OCI-LY1 (cell line): ENCODE measurements at regions not wholly inside any gene's neighbourhood (a gene's known extent, or its start where the extent isn't known, plus 50 kb on each side); places are given as distances from the start of the nearest gene placed in this dataset.

Source experiments
- H2AFZ ChIP-seq: fragments of 200-600 bp; sonication (generic), shearing (Covaris generic); 2 replicates; pipeline ENCODE4 v1.6.0; 2014; ENCODE audit warnings: antibody characterized with exemption, mild to moderate bottlenecking, low read length
- H3F3A ChIP-seq: fragments of 200-600 bp; sonication (generic), shearing (Covaris generic); 2 replicates; pipeline ENCODE4 v1.6.0; 2014; ENCODE audit warnings: mild to moderate bottlenecking, antibody characterized with exemption, low read length, moderate library complexity; ENCODE audit not compliant: insufficient read depth
- H3K27ac ChIP-seq: fragments of 200-600 bp; sonication (generic); 2 replicates; pipeline ENCODE4 v1.5.1; 2014; ENCODE audit warnings: low read length, mixed run types, mild to moderate bottlenecking, low read depth; ENCODE audit not compliant: poor library complexity, severe bottlenecking
- H3K27me3 ChIP-seq: fragments of 200-600 bp; sonication (generic); 2 replicates; pipeline ENCODE4 v1.6.0; 2014; ENCODE audit warnings: antibody characterized with exemption, mild to moderate bottlenecking, low read length, moderate library complexity; ENCODE audit not compliant: insufficient read depth
- H3K36me3 ChIP-seq: fragments of 200-600 bp; sonication (generic); 2 replicates; pipeline ENCODE4 v1.6.1; 2014; ENCODE audit warnings: mild to moderate bottlenecking, antibody characterized with exemption, low read length, moderate library complexity, mixed read lengths; ENCODE audit not compliant: insufficient read depth
- H3K4me1 ChIP-seq: fragments of 200-600 bp; sonication (generic); 2 replicates; pipeline ENCODE4 v1.5.1; 2014; ENCODE audit warnings: mild to moderate bottlenecking, low read length, moderate library complexity; ENCODE audit not compliant: insufficient read depth, severe bottlenecking
- H3K4me2 ChIP-seq: fragments of 200-600 bp; sonication (generic), shearing (Covaris generic); 2 replicates; pipeline ENCODE4 v1.6.1; 2014; ENCODE audit warnings: low read length
- H3K4me3 ChIP-seq: fragments of 200-600 bp; sonication (generic); 2 replicates; pipeline ENCODE4 v1.5.1; 2014; ENCODE audit warnings: low read length, low read depth, mild to moderate bottlenecking, mixed read lengths; ENCODE audit not compliant: poor library complexity, severe bottlenecking
- H3K79me2 ChIP-seq: fragments of 200-600 bp; shearing (Covaris generic); 2 replicates; pipeline ENCODE4 v1.6.1; 2016; ENCODE audit warnings: mixed run types, low read length, mixed read lengths; ENCODE audit not compliant: insufficient read depth
- H3K9ac ChIP-seq: fragments of 200-600 bp; sonication (generic), shearing (Covaris generic); 2 replicates; pipeline ENCODE4 v1.6.1; 2014; ENCODE audit warnings: mild to moderate bottlenecking, low read length, mixed read lengths
- H3K9me2 ChIP-seq: fragments of 200-600 bp; sonication (generic), shearing (Covaris generic); 2 replicates; pipeline ENCODE4 v1.6.1; 2014; ENCODE audit warnings: low read depth, mild to moderate bottlenecking, low read length, mixed read lengths
- H3K9me3 ChIP-seq: fragments of 200-600 bp; shearing (Covaris generic); 2 replicates; pipeline ENCODE4 v1.6.1; 2014; ENCODE audit warnings: low read length, mixed read lengths
- H4K20me1 ChIP-seq: fragments of 200-600 bp; sonication (generic), shearing (Covaris generic); 2 replicates; pipeline ENCODE4 v1.6.0; 2016; ENCODE audit warnings: mild to moderate bottlenecking, low read length; ENCODE audit not compliant: insufficient read depth
- CTCF ChIP-seq: fragments of 200-600 bp; sonication (generic), shearing (Covaris generic); IDR thresholded peaks from 2 replicates; pipeline ENCODE4 v1.5.1; 2017; ENCODE audit warnings: mild to moderate bottlenecking, antibody characterized with exemption, low read length, moderate library complexity, mixed read lengths
- EZH2 ChIP-seq: fragments of 200-600 bp; sonication (generic), shearing (Covaris generic); IDR thresholded peaks from 2 replicates; pipeline ENCODE4 v1.8.0; 2017; ENCODE audit warnings: borderline replicate concordance, mixed run types, mild to moderate bottlenecking, antibody characterized with exemption, low read length, moderate library complexity, mixed read lengths

DNA sequence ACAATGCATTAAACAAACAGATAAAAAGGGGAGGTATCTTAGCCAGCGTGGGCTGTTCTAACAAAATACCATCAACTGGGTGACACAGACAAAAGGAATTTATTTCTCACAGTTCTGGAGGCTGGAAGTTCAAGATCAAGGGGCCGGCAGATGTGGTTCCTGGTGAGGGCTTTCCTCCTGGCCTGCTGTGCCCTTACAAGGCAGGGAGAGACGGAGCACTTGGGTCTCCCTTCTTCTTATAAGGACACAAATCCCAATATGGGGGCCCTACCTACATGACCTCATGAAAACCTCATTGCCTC lies 281.6 kb upstream of the KLF14 start:
- Histone ChIP-seq H3K79me2 (peaks cover 89% of the 10 kb centered on the region), H3F3A (no peaks in the 10 kb centered on the region)

DNA sequence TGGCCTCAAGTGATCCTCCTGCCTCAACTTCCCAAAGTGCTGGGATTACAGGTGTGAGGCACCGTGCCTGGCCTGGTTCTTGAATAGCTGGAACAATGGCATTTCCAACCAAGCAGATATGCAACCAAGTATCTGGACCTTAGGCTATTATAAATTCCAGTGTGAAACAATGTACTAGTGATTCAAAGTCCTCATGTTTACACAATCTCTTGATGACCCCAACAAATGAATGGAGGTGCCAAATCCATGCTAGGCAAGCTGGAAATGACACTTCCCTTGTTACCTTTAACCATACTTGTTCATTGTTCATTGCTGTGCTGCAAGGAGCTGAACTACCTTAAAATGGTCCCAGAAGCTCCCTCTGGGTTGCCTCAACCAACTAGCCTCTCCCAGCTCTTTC lies 282.2 kb upstream of the KLF14 start:
- Histone ChIP-seq H3K36me3 (peaks cover 45% of the 10 kb centered on the region), H3K4me1 (peaks cover 61% of the 10 kb centered on the region), H3K9me3 (no peaks in the 10 kb centered on the region), H2AFZ (no peak overlapping the region), H3K79me2 (peaks cover 83% of the 10 kb centered on the region), H3K27me3 (no peaks in the 10 kb centered on the region), H3K9ac (no peak overlapping the region), H3F3A (no peaks in the 10 kb centered on the region), H4K20me1 (peaks cover 4% of the 10 kb centered on the region), H3K4me3 (no peak overlapping the region), H3K27ac (no peak overlapping the region), H3K4me2 (no peak overlapping the region), H3K9me2 (no peaks in the 10 kb centered on the region)
- TF ChIP-seq EZH2 (no peak), CTCF (no peak)

More for the DNA sequence above, 281.6 kb upstream of the KLF14 start:
- Histone ChIP-seq H3K4me2 (no peak overlapping the region; the same call in 1 of the 2 replicates), H3K9me3 (no peaks in the 10 kb centered on the region), H3K4me3 (no peak overlapping the region), H3K4me1 (peaks cover 61% of the 10 kb centered on the region), H3K9ac (no peak overlapping the region), H3K27me3 (no peaks in the 10 kb centered on the region), H3K9me2 (no peaks in the 10 kb centered on the region), H3K27ac (no peak overlapping the region), H4K20me1 (peaks cover 4% of the 10 kb centered on the region), H3K36me3 (peaks cover 45% of the 10 kb centered on the region), H2AFZ (no peak overlapping the region)
- no peak for TF ChIP-seq CTCF
- no peak for TF ChIP-seq EZH2

- no peak overlapping the region for H3K27ac ChIP-seq
- peaks cover 61% of the 10 kb centered on the region for H3K36me3 ChIP-seq
Measured at GRCh38 chr7:131019351-131019750, 285.3 kb upstream of the KLF14 start.

More at GRCh38 chr7:131019351-131019750, 285.3 kb upstream of the KLF14 start:
- Histone ChIP-seq H3K4me2 (no peak overlapping the region), H2AFZ (no peak overlapping the region), H3K4me1 (peaks cover 50% of the 10 kb centered on the region), H3F3A (no peaks in the 10 kb centered on the region), H3K9ac (no peak overlapping the region), H3K27me3 (no peaks in the 10 kb centered on the region), H3K79me2 (peaks cover 71% of the 10 kb centered on the region), H4K20me1 (peaks cover 4% of the 10 kb centered on the region), H3K9me2 (no peaks in the 10 kb centered on the region), H3K9me3 (no peaks in the 10 kb centered on the region), H3K4me3 (no peak overlapping the region)
- TF ChIP-seq CTCF (no peak), EZH2 (no peak)
